ENCODE measurements at regions not wholly inside any gene's neighbourhood (a gene's known extent, or its start where the extent isn't known, plus 50 kb on each side); places are given as distances from the start of the nearest gene placed in this dataset.
A peak's percentile ranks its signal among the peaks of the same experiment; 100 is the strongest.

GRCh38 chr15:87781959-87782625, 474.4 kb downstream of the NTRK3 start:
- Histone ChIP-seq H3K27me3 (no peaks in the 10 kb centered on the region), H3K36me3 (no peaks in the 10 kb centered on the region), H3K79me2 (ENCODE audit: low read depth) (no peaks in the 10 kb centered on the region), H3K9ac (no peak overlapping the region), H3K4me2 (no peak overlapping the region), H4K20me1 (ENCODE audit: low read depth) (no peaks in the 10 kb centered on the region), H3K4me3 (no peak overlapping the region), H3K27ac (no peak overlapping the region), H3K4me1 (no peaks in the 10 kb centered on the region), H2AFZ (replicated peaks) (no peak overlapping the region), H3K9me3 (ENCODE audit: low read depth) (no peaks in the 10 kb centered on the region), H3F3A (ENCODE audit: low read depth) (no peaks in the 10 kb centered on the region)
- DNase-seq (ENCODE audit: low spot score), result no peak
- H3K27ac Mint-ChIP-seq, result no peak overlapping the region
- peaks cover 4% of the 10 kb centered on the region for H3K27me3 Mint-ChIP-seq (ENCODE audit: insufficient read depth, low read depth)
- peaks cover 11% of the 10 kb centered on the region for H3K4me1 Mint-ChIP-seq
- no peaks in the 10 kb centered on the region for H3K36me3 Mint-ChIP-seq
- no peak for TF ChIP-seq CTCF (IDR thresholded peaks at IDR 0.05)
- TF ChIP-seq EZH2phosphoT487 (IDR thresholded peaks at IDR 0.05), result no peak
- TF ChIP-seq EZH2 (IDR thresholded peaks at IDR 0.05), result no peak
- H3K4me3 Mint-ChIP-seq, result peak overlapping the region; percentile 42
- H3K9me3 Mint-ChIP-seq, result no peaks in the 10 kb centered on the region

GRCh38 chr15:87779746-87780145, 476.8 kb downstream of the NTRK3 start:
- no peaks in the 10 kb centered on the region for H3K79me2 ChIP-seq (ENCODE audit: low read depth)
- DNase-seq (ENCODE audit: low spot score), result no peak
- Mint-ChIP-seq H3K4me3 (no peak overlapping the region), H3K27ac (no peak overlapping the region), H3K4me1 (peaks cover 18% of the 10 kb centered on the region), H3K9me3 (no peaks in the 10 kb centered on the region), H3K36me3 (no peaks in the 10 kb centered on the region), H3K27me3 (ENCODE audit: insufficient read depth, low read depth) (peaks cover 4% of the 10 kb centered on the region)
- no peak overlapping the region for H2AFZ ChIP-seq (replicated peaks)
- H3K36me3 ChIP-seq, result no peaks in the 10 kb centered on the region
- no peaks in the 10 kb centered on the region for H3K4me1 ChIP-seq
- TF ChIP-seq EZH2phosphoT487 (IDR thresholded peaks at IDR 0.05), result no peak
- no peak for TF ChIP-seq CTCF (IDR thresholded peaks at IDR 0.05)
- no peak for TF ChIP-seq EZH2 (IDR thresholded peaks at IDR 0.05)
- no peak overlapping the region for H3K27ac ChIP-seq
- no peak overlapping the region for H3K9ac ChIP-seq
- no peaks in the 10 kb centered on the region for H3K9me3 ChIP-seq (ENCODE audit: low read depth)
- H3K4me3 ChIP-seq, result no peak overlapping the region
- no peak overlapping the region for H3K4me2 ChIP-seq
- no peaks in the 10 kb centered on the region for H3F3A ChIP-seq (ENCODE audit: low read depth)
- H4K20me1 ChIP-seq (ENCODE audit: low read depth), result no peaks in the 10 kb centered on the region
- H3K27me3 ChIP-seq, result no peaks in the 10 kb centered on the region

- Mint-ChIP-seq H3K4me3 (no peak overlapping the region), H3K36me3 (no peaks in the 10 kb centered on the region), H3K4me1 (peaks cover 14% of the 10 kb centered on the region), H3K27ac (no peak overlapping the region), H3K27me3 (ENCODE audit: insufficient read depth, low read depth) (peaks cover 4% of the 10 kb centered on the region), H3K9me3 (no peaks in the 10 kb centered on the region)
- no peak overlapping the region for H3K9ac ChIP-seq
- no peaks in the 10 kb centered on the region for H3K4me1 ChIP-seq
- no peaks in the 10 kb centered on the region for H4K20me1 ChIP-seq (ENCODE audit: low read depth)
- no peak overlapping the region for H3K27ac ChIP-seq
- H3K4me3 ChIP-seq, result no peak overlapping the region
- H3K79me2 ChIP-seq (ENCODE audit: low read depth), result no peaks in the 10 kb centered on the region
- H3K27me3 ChIP-seq, result no peaks in the 10 kb centered on the region
- no peak overlapping the region for H3K4me2 ChIP-seq
- H3K36me3 ChIP-seq, result no peaks in the 10 kb centered on the region
- DNase-seq (ENCODE audit: low spot score), result no peak
- no peaks in the 10 kb centered on the region for H3F3A ChIP-seq (ENCODE audit: low read depth)
- H3K9me3 ChIP-seq (ENCODE audit: low read depth), result no peaks in the 10 kb centered on the region
- H2AFZ ChIP-seq (replicated peaks), result no peak overlapping the region
- TF ChIP-seq EZH2phosphoT487 (IDR thresholded peaks at IDR 0.05) (no peak), EZH2 (IDR thresholded peaks at IDR 0.05) (no peak), CTCF (IDR thresholded peaks at IDR 0.05) (no peak)
Observed at GRCh38 chr15:87778358-87778757, 478.2 kb downstream of the NTRK3 start.

All from neural progenitor cell (in vitro differentiated cells).